HG02981 (cell line): ENCODE measurements at regions not wholly inside any gene's neighbourhood (a gene's known extent, or its start where the extent isn't known, plus 50 kb on each side); places are given as distances from the start of the nearest gene placed in this dataset.
"Not testable (repeated sequence)": the region's sequence is repeated elsewhere in the genome, so short reads cannot be mapped to it uniquely, and the experiment has no call there.

ENCODE experiments used
- ATAC-seq: cut with Tn5 transposase; IDR thresholded peaks from one replicate; pipeline ENCODE4 v1.9.1; 2021; ENCODE audit warnings: mild to moderate bottlenecking, moderate library complexity; ENCODE audit not compliant: unreplicated experiment

- ATAC-seq = not testable (repeated sequence)
Measured at GRCh38 chr16:29248306-29248939, 158.1 kb downstream of the NPIPB11 start.

- ATAC-seq = not testable (repeated sequence)
Measured at GRCh38 chr16:29246091-29246490, 160.4 kb downstream of the NPIPB11 start.

DNA sequence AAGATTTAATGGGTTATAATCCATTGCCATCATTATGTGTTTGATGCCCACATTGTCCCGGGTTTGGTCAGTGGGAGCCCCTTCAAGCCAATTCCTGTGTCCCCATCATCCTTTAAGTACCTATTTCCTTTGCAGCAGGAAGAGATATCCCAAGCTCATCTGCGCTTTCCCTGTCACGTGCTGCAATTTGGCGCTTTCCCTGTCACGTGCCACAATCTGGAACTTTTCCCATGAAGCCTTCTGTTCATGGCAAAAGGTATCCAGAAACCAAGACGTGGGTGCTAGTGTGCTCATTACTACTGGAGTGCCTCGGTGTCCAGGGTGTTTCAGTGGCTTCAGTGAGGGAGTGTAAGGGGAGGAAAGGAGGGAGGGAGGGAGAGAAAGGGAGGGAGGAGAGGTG lies 168.5 kb downstream of the NPIPB11 start:
- ATAC-seq = no peak

DNA sequence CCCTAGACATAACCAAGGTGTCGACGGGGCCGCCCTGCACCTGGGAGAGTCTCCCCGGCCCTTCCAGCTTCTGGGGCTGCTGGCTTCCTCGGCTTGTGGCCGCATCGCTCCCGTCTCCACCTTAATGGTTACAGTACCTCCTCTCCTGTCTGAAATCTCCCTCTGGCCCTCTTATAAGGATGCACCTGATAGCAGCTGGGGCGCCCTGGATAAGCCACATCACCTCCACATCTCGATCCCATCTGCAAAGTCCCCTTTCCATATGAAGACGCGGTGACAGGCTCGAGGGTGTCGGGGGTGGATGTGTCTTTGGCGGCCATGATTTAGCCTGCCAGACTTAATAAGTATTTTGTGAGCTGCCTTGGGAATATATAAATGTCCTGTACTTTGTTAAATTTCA lies 169.0 kb downstream of the NPIPB11 start:
- ATAC-seq = not testable (repeated sequence)

DNA sequence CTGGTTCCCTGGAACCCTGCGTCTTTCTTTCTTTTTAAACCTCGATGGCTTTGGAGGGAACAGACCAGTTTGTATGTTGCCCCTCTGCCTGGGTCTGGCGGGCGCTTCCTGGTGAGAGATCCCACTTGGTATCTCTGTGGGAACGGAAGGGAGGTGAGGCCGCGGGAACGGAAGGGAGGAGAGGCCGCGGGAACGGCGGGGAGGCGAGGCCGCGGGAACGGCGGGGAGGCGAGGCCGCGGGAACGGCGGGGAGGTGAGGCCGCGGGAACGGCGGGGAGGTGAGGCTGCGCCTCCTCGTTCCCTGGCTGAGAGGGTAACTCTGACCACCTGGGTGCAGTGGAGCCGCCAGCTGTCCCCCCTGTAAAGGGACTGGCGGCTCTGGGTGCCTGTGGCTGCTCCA lies 169.5 kb downstream of the NPIPB11 start:
- ATAC-seq = not testable (repeated sequence)

- ATAC-seq = not testable (repeated sequence)
Measured at GRCh38 chr16:29235836-29236370, 170.6 kb downstream of the NPIPB11 start.

DNA sequence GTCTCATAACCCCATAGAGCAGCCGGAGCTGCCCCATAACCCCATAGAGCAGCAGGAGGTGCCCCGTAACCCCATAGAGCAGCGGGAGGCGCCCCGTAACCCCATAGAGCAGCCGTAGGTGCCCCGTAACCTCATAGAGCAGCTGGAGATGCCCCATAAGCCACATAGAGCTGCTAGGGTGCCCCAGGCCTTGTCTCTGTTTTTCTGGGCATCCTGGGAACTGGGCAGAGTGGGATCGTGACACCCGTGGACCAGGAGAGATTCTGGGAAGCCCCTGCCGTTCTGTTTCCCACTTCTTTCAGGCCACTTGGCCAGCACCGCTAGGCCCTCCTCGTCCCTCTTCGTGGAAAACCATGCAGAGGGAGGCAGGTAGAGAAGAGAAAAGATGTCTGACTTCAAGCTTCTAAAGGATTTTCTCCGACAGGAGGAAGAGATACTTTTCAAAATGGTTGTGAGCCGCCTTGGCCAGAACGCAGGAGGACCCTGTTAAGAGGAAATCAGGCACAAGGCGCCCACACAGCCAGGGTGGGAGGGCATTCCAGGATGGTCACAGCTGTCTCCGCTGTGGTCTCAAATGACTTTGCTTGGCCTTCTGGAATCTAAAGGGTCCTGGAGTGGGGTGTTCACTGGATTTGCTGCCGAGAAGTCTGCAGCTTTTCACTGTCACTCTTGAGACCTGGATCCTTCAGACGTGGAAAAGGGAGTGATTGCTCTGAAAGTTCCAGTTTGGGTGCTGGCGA lies 171.8 kb downstream of the NPIPB11 start:
- ATAC-seq = not testable (repeated sequence)

- ATAC-seq = not testable (repeated sequence)
Measured at GRCh38 chr16:29233705-29234404, 172.7 kb downstream of the NPIPB11 start.

DNA sequence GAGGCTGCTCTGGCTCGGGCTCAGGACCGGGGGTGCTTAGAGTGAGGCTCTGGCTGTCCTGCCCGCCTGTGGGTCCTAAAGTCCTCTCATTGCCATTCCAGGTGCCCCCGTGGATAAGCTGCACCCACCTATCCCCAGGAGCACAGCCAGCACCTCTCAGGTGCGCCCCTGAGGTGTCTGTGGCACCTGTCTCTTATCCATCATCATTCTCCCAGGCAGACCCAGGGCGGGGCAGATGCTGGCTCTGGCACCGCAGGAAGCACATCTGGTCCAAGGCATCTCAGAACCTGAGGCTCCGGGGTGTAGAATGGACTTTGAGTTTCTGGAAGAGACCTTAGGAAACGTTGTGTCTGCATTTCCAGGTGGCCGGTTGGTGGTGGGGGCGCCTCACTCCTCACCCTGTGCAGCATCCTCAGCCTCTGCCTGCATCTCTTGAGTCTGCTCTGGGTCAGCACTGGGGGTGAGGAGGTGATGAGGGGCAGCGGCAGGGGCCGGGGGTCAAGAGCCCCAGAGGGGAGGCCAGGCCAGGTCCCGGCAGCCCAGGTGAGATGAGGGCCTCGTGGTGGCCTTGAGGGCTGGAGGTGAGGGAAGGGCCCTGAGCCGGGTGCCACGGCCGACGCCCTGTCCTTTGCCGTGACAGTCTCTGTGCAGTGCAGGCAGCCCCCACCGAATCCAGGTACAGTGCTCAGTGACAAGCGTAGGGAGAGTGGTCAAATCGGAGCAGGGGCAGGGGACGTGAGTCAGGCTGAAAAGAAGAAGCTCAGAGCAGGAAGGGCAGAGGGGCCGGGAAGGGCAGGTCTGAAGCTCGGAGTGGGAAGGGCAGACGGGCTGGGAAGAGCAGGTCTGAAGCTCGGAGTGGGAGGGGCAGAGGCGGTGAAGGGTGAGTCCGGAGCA lies 173.5 kb downstream of the NPIPB11 start:
- no peak for ATAC-seq

- ATAC-seq = not testable (repeated sequence)
Measured at GRCh38 chr16:29232160-29232705, 174.3 kb downstream of the NPIPB11 start.

GRCh38 chr16:29231244-29231643 lies 175.3 kb downstream of the NPIPB11 start:
- no peak for ATAC-seq

DNA sequence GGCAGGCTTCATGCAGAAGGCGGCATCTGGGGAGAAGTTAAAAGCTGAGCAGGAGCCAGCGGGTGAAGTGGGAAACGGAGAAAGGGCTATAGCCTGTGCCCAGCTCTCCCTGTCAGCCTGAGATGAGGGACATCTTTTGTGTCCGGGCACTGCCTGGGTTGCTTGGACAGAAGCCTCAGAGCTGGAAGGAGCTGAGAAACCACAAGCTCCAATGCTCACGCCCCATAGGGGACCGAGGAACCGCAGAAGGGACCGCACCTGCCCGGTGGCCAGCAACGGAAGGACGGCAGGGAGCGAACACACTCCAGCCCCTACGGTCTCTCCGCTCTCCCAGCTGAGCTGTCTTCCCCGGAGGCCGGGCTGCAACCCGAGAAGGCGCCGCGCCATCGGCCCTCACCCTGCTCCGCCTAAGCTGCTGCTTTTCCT lies 175.8 kb downstream of the NPIPB11 start:
- ATAC-seq = no peak

DNA sequence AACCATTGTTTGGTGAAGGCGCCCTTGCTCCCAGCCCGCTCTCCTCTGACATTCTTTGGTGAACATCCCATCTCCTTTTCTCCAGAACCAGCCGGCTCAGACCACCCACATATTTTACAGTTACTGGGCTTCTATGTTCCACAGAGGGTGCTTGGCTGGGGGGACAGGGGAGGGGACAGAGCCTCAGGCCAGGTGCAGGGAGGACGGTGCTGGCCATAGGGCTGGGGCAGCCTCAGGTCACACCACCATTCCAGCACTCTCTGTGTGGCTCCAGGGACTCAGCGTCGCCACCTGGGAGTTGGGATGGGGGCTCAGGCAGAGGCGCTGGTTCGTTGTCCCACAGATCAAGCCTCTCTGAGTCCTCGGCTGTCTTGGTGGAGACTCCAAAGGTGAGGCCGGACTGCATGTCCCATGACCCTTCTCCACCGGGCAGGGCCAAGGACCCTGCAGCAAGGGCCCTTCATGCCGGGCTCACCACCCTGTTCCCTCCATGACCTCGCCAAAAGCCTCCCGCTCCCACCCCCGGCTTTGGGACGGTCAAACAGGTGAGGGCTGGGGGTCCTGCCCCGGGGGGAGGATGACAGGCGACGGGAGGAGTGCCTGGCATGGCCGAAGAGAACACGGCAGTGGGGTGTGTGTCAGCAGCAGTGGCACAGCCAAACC lies 176.4 kb downstream of the NPIPB11 start:
- not testable (repeated sequence) for ATAC-seq

GRCh38 chr16:29229616-29230005 lies 176.9 kb downstream of the NPIPB11 start:
- not testable (repeated sequence) for ATAC-seq

GRCh38 chr16:29228664-29229611 lies 177.6 kb downstream of the NPIPB11 start:
- not testable (repeated sequence) for ATAC-seq

- ATAC-seq = not testable (repeated sequence)
Measured at GRCh38 chr16:29227751-29228663, 178.5 kb downstream of the NPIPB11 start.

DNA sequence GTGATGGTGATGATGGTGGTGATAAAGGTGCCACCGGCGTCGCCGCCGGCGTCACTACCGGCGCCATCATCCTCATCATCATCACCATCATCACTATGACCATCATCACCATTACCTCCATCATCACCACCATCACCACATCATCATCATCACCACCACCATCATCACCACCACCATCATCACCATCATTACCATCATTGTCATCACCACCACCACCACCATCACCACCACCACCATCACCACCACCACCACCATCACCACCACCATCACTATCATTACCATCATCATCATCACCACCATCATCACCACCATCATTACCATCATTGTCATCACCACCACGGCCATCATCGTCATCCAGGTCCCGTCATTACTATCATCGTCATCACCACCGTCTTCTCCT lies 179.7 kb downstream of the NPIPB11 start:
- no peak for ATAC-seq
